ENCODE measurements at regions not wholly inside any gene's neighbourhood (a gene's known extent, or its start where the extent isn't known, plus 50 kb on each side); places are given as distances from the start of the nearest gene placed in this dataset.

DNA sequence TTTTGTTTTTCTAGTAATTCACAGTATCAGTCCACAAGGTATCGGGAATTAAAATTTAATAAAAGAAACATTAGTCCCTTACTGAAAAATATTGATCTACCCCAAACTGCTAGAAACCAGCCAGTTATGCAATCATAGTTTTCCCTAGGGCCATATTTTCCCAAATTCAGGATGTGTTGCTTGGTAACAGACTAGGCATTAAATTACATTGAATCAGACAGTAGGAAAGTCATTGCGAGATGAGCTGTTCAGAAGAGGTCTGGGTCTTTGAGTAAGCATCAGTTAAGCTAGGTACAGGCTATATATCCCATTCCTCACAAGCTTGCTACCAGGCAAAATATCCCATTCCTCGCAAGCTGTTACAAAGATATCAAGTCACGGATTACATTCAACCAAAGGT is 123.0 kb upstream of the CCDC150 start:
- TF ChIP-seq, protein P1, sequence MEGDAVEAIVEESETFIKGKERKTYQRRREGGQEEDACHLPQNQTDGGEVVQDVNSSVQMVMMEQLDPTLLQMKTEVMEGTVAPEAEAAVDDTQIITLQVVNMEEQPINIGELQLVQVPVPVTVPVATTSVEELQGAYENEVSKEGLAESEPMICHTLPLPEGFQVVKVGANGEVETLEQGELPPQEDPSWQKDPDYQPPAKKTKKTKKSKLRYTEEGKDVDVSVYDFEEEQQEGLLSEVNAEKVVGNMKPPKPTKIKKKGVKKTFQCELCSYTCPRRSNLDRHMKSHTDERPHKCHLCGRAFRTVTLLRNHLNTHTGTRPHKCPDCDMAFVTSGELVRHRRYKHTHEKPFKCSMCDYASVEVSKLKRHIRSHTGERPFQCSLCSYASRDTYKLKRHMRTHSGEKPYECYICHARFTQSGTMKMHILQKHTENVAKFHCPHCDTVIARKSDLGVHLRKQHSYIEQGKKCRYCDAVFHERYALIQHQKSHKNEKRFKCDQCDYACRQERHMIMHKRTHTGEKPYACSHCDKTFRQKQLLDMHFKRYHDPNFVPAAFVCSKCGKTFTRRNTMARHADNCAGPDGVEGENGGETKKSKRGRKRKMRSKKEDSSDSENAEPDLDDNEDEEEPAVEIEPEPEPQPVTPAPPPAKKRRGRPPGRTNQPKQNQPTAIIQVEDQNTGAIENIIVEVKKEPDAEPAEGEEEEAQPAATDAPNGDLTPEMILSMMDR (IDR thresholded peaks at IDR 0.05) = no peak
- no peak for TF ChIP-seq POLR2A (IDR thresholded peaks at IDR 0.05)
- TF ChIP-seq EP300 (IDR thresholded peaks at IDR 0.05) = no peak

All from ovary (tissue), 3 donors.